ENCODE measurements at regions not wholly inside any gene's neighbourhood (a gene's known extent, or its start where the extent isn't known, plus 50 kb on each side); places are given as distances from the start of the nearest gene placed in this dataset.

DNA sequence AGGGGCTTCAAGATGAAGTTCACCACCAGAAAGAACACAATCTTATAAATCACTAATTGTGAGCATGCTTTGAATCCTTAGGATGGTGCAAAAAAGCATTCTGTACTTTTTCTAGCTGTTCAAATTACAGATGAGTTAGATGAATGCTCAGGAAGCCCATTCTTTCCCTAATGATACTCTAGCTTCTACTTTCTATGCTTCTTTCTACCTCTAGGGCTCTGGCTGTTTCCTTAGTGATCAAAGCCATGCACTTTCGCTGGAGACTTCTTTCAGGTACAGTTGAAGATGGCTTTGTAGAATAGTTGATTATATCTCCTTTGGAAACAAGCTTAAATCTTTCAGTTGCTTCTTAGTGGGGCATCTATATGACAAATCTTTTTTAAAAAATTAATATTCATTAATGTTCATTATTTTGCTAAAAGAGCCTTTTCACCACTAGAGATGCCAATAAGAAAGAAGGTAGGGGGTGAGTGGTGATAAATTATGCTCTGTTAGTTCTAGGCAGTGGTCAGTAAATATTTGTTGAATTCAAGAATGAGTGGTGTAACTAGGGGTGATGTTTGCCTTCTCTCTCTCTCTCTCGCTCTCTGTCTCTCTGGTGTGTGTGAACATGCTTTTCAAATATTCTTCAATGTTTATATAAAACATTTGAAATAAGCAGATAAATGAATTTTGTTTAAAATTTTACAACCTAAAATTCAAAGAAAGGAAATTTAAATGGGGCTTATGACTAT, 169.4 kb downstream of the GLUD2 start:
- no peaks in the 10 kb centered on the region for H3K9me3 ChIP-seq
- no peak overlapping the region for H3K27ac ChIP-seq
- ATAC-seq (no peak), DNase-seq (no peak)
- 53 to 83% (median 77%) methylated on average over 2 of the region's 2 CpGs for WGBS, 3 donors
- no peak overlapping the region for H3K4me3 ChIP-seq
- H3K36me3 ChIP-seq (ENCODE audit: insufficient read depth in 1 of 2, low read depth in 1 of 2): no peaks in the 10 kb centered on the region
- H3K27me3 ChIP-seq (ENCODE audit: insufficient read depth in 3 of 3, low read length in 2 of 3): no peaks in the 10 kb centered on the region
- TF ChIP-seq, protein P1, sequence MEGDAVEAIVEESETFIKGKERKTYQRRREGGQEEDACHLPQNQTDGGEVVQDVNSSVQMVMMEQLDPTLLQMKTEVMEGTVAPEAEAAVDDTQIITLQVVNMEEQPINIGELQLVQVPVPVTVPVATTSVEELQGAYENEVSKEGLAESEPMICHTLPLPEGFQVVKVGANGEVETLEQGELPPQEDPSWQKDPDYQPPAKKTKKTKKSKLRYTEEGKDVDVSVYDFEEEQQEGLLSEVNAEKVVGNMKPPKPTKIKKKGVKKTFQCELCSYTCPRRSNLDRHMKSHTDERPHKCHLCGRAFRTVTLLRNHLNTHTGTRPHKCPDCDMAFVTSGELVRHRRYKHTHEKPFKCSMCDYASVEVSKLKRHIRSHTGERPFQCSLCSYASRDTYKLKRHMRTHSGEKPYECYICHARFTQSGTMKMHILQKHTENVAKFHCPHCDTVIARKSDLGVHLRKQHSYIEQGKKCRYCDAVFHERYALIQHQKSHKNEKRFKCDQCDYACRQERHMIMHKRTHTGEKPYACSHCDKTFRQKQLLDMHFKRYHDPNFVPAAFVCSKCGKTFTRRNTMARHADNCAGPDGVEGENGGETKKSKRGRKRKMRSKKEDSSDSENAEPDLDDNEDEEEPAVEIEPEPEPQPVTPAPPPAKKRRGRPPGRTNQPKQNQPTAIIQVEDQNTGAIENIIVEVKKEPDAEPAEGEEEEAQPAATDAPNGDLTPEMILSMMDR (IDR thresholded peaks at IDR 0.05): no peak
- intact Hi-C loops (cut with DNase I): no loop called here
- H3K4me1 ChIP-seq: no peaks in the 10 kb centered on the region

DNA sequence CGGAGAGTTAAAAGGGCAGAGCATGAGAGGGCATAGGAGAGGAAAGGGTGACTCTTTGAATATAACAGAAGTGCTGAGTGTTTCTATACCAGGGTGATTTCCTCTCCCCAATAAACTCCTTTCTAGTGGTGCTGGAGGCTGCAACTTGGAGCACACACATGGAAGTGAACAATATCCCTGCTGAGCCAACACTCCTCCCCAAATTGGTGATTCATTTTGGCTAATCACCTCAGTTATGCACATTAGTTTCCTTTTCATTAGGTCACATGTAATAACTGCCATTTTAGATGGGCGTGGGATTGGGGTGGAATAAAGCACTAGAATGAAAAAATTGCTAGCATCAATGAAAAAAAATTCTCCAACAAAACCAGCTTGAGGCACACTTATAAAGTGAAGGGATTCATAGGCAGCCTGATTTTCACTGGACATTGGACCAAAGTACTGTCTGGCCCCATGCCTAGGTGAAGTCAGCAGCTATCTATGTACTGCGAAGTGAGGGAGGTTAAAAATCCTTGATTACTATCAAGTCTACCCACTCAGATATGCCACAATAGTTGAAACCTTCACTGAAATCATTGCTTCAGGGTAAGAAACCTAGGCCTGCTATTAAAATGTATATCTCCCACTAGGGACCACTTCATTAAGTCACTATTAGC, 174.0 kb downstream of the GLUD2 start:
- Histone ChIP-seq H3K9me3 (no peaks in the 10 kb centered on the region), H3K27ac (no peak overlapping the region), H3K4me3 (no peak overlapping the region), H3K4me1 (no peaks in the 10 kb centered on the region), H3K36me3 (ENCODE audit: insufficient read depth in 1 of 2, low read depth in 1 of 2) (no peaks in the 10 kb centered on the region), H3K27me3 (ENCODE audit: insufficient read depth in 3 of 3, low read length in 2 of 3) (no peaks in the 10 kb centered on the region)
- TF ChIP-seq, protein P1 (IDR thresholded peaks at IDR 0.05): no peak
- 58 to 84% (median 77%) methylated on average over 3 of the region's 3 CpGs for WGBS, 3 donors
- intact Hi-C loops (cut with DNase I): no loop called here
- no peak for DNase-seq
- ATAC-seq: no peak

DNA sequence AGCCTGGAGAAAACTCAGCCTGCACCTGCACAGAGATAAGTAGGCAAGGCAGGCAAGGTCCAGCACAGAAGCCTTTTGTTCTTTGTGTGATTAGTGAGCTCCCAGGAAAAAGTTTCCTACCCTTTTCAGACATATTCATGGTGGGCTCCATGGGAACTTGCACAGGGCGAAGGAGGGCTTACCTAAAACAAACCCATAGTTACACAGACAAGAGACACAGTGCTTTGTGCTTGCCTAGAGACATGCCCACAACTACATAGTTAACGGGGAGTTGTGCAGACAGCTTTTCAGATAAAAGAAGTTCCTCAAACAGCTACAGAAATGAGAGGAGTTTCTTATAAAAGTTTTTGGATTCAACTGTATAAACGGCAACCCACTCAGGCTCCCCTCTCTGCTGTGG, 180.5 kb downstream of the GLUD2 start:
- TF ChIP-seq, protein P1 (IDR thresholded peaks at IDR 0.05): no peak

DNA sequence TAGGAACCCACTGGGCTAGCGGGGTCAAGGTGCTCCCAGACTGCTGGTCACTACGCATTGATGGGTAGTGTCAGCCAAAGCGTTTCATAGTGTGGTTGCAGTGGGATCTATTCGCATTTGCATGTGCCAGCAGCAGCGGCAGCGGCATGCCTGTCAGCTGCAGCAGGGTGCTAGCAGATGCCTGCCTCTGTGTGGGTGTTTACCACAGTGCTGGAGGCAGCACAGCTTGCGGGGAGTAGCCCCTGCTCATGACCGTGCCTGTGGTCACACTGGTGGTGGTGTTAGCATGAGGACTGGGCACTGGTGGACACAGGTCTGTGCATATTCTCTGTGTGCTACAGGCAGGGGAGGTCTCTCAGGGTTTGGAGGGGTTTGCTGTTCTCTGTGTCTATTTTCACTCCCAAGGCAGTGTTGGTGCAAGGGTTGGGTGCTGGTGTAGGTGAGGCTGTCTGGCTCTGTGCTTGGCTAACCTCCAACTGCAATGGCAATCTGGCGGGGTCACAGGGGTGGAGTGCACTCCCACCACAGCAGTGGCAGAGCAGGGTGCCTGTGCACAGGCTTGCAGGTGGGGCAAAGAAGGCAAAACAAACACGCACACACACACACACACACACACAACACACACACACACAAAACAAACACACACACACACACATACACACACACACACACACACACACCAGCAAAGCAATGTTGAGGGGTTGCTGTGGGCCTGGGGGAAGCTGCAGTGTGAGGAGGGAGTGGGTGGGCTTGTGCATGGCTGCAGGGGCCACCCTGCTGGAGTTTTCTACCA, 184.4 kb downstream of the GLUD2 start:
- DNase-seq (no peak), ATAC-seq (no peak)
- TF ChIP-seq, protein P1 (IDR thresholded peaks at IDR 0.05): no peak
- Histone ChIP-seq H3K27ac (no peak overlapping the region), H3K36me3 (ENCODE audit: insufficient read depth in 1 of 2, low read depth in 1 of 2) (no peaks in the 10 kb centered on the region), H3K9me3 (peaks cover 4% of the 10 kb centered on the region), H3K4me3 (no peak overlapping the region), H3K27me3 (ENCODE audit: insufficient read depth in 3 of 3, low read length in 2 of 3) (no peaks in the 10 kb centered on the region), H3K4me1 (no peaks in the 10 kb centered on the region)
- 68 to 83% (median 76%) methylated on average over 7 to 10 of the region's 10 CpGs for WGBS, 3 donors
- intact Hi-C loops (cut with DNase I): no loop called here

More for the DNA sequence above, 180.5 kb downstream of the GLUD2 start:
- ATAC-seq (no peak), DNase-seq (no peak)
- H3K4me1 ChIP-seq: no peaks in the 10 kb centered on the region
- no peaks in the 10 kb centered on the region for H3K27me3 ChIP-seq (ENCODE audit: insufficient read depth in 3 of 3, low read length in 2 of 3)
- WGBS, 3 donors: 75 to 84% (median 78%) methylated on average over 3 of the region's 3 CpGs
- no peak overlapping the region for H3K27ac ChIP-seq
- no peak overlapping the region for H3K4me3 ChIP-seq
- intact Hi-C loops (cut with DNase I): no loop called here
- no peaks in the 10 kb centered on the region for H3K9me3 ChIP-seq
- H3K36me3 ChIP-seq (ENCODE audit: insufficient read depth in 1 of 2, low read depth in 1 of 2): no peaks in the 10 kb centered on the region
